Progenitor cell of endocrine pancreas (in vitro differentiated cells): ENCODE measurements at regions not wholly inside any gene's neighbourhood (a gene's known extent, or its start where the extent isn't known, plus 50 kb on each side); places are given as distances from the start of the nearest gene placed in this dataset.

ENCODE experiments used
- DNase-seq: peaks from one replicate; pipeline ENCODE4 v3.0.0; 2021; ENCODE audit warnings: low spot score; ENCODE audit not compliant: unreplicated experiment
- H3K27ac Mint-ChIP-seq: 2 replicates; pipeline ENCODE4 v1.8.0; 2021; ENCODE audit warnings: mild to moderate bottlenecking, moderate library complexity, mixed read lengths
- H3K27me3 Mint-ChIP-seq: 2 replicates; pipeline ENCODE4 v1.8.0; 2021; ENCODE audit warnings: mixed read lengths
- H3K36me3 Mint-ChIP-seq: 2 replicates; pipeline ENCODE4 v1.8.0; 2022; ENCODE audit warnings: mixed read lengths; ENCODE audit not compliant: insufficient read depth
- H3K4me1 Mint-ChIP-seq: 2 replicates; pipeline ENCODE4 v1.8.0; 2021; ENCODE audit warnings: low read depth, mixed read lengths
- H3K4me3 Mint-ChIP-seq: 2 replicates; pipeline ENCODE4 v1.8.0; 2021; ENCODE audit warnings: low read depth, mild to moderate bottlenecking, moderate library complexity, mixed read lengths
- H3K9me3 Mint-ChIP-seq: 2 replicates; pipeline ENCODE4 v1.8.0; 2021; ENCODE audit warnings: low read depth, mixed read lengths
- CTCF ChIP-seq: fragments of 200-600 bp; sonication (generic); IDR thresholded peaks from one replicate; pipeline ENCODE4 v1.5.0; 2021; ENCODE audit warnings: antibody characterized with exemption, mild to moderate bottlenecking; ENCODE audit not compliant: unreplicated experiment

- H3K36me3 Mint-ChIP-seq, result peaks cover 5% of the 10 kb centered on the region
- H3K4me3 Mint-ChIP-seq, result no peak overlapping the region
- H3K9me3 Mint-ChIP-seq, result peaks cover 4% of the 10 kb centered on the region
- H3K27ac Mint-ChIP-seq, result peak overlapping the region; percentile 70
- H3K4me1 Mint-ChIP-seq, result peaks cover 63% of the 10 kb centered on the region
- DNase-seq, result no peak
- H3K27me3 Mint-ChIP-seq, result no peaks in the 10 kb centered on the region
- no peak for TF ChIP-seq CTCF
Measured at GRCh38 chr6:144653885-144654505, 368.9 kb downstream of the UTRN start.

GRCh38 chr6:144654506-144654905 lies 369.4 kb downstream of the UTRN start:
- TF ChIP-seq CTCF, result no peak
- H3K27me3 Mint-ChIP-seq, result no peaks in the 10 kb centered on the region
- peak overlapping the region; percentile 70 for H3K27ac Mint-ChIP-seq
- no peak for DNase-seq
- H3K9me3 Mint-ChIP-seq, result peaks cover 4% of the 10 kb centered on the region
- H3K4me3 Mint-ChIP-seq, result no peak overlapping the region
- H3K36me3 Mint-ChIP-seq, result peaks cover 4% of the 10 kb centered on the region
- peaks cover 64% of the 10 kb centered on the region for H3K4me1 Mint-ChIP-seq

- Mint-ChIP-seq H3K27me3 (no peaks in the 10 kb centered on the region), H3K36me3 (no peaks in the 10 kb centered on the region), H3K4me3 (no peak overlapping the region), H3K4me1 (peaks cover 69% of the 10 kb centered on the region), H3K9me3 (no peaks in the 10 kb centered on the region), H3K27ac (peak overlapping the region; percentile 78)
- TF ChIP-seq CTCF, result no peak
- DNase-seq, result no peak
Measured at GRCh38 chr6:144655376-144655775, 370.2 kb downstream of the UTRN start.

GRCh38 chr6:144657691-144658090 lies 372.6 kb downstream of the UTRN start:
- no peak for DNase-seq
- H3K9me3 Mint-ChIP-seq, result no peaks in the 10 kb centered on the region
- no peaks in the 10 kb centered on the region for H3K27me3 Mint-ChIP-seq
- no peaks in the 10 kb centered on the region for H3K36me3 Mint-ChIP-seq
- peak overlapping the region; percentile 24 for H3K27ac Mint-ChIP-seq
- H3K4me1 Mint-ChIP-seq, result peaks cover 71% of the 10 kb centered on the region
- TF ChIP-seq CTCF, result no peak
- H3K4me3 Mint-ChIP-seq, result no peak overlapping the region

- Mint-ChIP-seq H3K36me3 (no peaks in the 10 kb centered on the region), H3K27me3 (no peaks in the 10 kb centered on the region), H3K4me3 (peak overlapping the region; percentile 59), H3K27ac (peak overlapping the region; percentile 83), H3K9me3 (peaks cover 3% of the 10 kb centered on the region), H3K4me1 (peaks cover 68% of the 10 kb centered on the region)
- DNase-seq, result no peak
- TF ChIP-seq CTCF, result no peak
Measured at GRCh38 chr6:144659202-144660182, 374.4 kb downstream of the UTRN start.
